SU-DHL-6 (cell line): ENCODE measurements at regions not wholly inside any gene's neighbourhood (a gene's known extent, or its start where the extent isn't known, plus 50 kb on each side); places are given as distances from the start of the nearest gene placed in this dataset.

ENCODE experiments used
- H2AFZ ChIP-seq: fragments of 200-600 bp; sonication (generic); 2 replicates; pipeline ENCODE4 v1.6.1; 2014; ENCODE audit warnings: low read depth, mild to moderate bottlenecking, moderate library complexity, mixed read lengths, antibody characterized with exemption, low read length; ENCODE audit not compliant: severe bottlenecking
- H3F3A ChIP-seq: fragments of 200-600 bp; shearing (Covaris generic); 2 replicates; pipeline ENCODE4 v1.6.0; 2016; ENCODE audit warnings: antibody characterized with exemption, mild to moderate bottlenecking; ENCODE audit not compliant: insufficient read depth
- H3K27ac ChIP-seq: fragments of 200-600 bp; sonication (generic); 2 replicates; pipeline ENCODE4 v1.5.1; 2016; ENCODE audit warnings: low read depth, mild to moderate bottlenecking, low read length, moderate library complexity, mixed read lengths
- H3K27me3 ChIP-seq: fragments of 200-600 bp; sonication (generic), shearing (Covaris generic); 2 replicates; pipeline ENCODE4 v1.6.0; 2014; ENCODE audit warnings: mild to moderate bottlenecking, low read length
- H3K36me3 ChIP-seq: fragments of 200-600 bp; sonication (generic); 2 replicates; pipeline ENCODE4 v1.6.1; 2014; ENCODE audit warnings: mild to moderate bottlenecking, low read length, mixed read lengths
- H3K4me2 ChIP-seq: fragments of 300-600, 200-600 bp; shearing (Covaris generic), sonication (generic); 2 replicates; pipeline ENCODE4 v1.6.0; 2014; ENCODE audit warnings: low read length, low read depth, mild to moderate bottlenecking; ENCODE audit not compliant: poor library complexity, severe bottlenecking
- H3K4me3 ChIP-seq: fragments of 200-600 bp; sonication (generic); 2 replicates; pipeline ENCODE4 v1.5.1; 2014; ENCODE audit warnings: antibody characterized with exemption, low read length, mild to moderate bottlenecking, mixed read lengths; ENCODE audit not compliant: insufficient read depth, poor library complexity, severe bottlenecking
- H3K79me2 ChIP-seq: fragments of 200-600 bp; sonication (generic); 2 replicates; pipeline ENCODE4 v1.6.1; 2014; ENCODE audit warnings: mild to moderate bottlenecking, low read length, moderate library complexity; ENCODE audit not compliant: insufficient read depth
- H3K9ac ChIP-seq: fragments of 200-600 bp; sonication (generic); 2 replicates; pipeline ENCODE4 v1.7.0; 2014; ENCODE audit warnings: mild to moderate bottlenecking, low read length
- H3K9me2 ChIP-seq: fragments of 200-600 bp; sonication (generic); replicated peaks from 2 replicates; pipeline ENCODE4 v1.6.1; 2014; ENCODE audit warnings: low read length; ENCODE audit not compliant: insufficient read depth
- H3K9me3 ChIP-seq: fragments of 200-600 bp; sonication (generic); 2 replicates; pipeline ENCODE4 v1.6.1; 2014; ENCODE audit warnings: low read length, mixed read lengths; ENCODE audit not compliant: insufficient read depth
- H4K20me1 ChIP-seq: fragments of 200-600 bp; sonication (generic); 2 replicates; pipeline ENCODE4 v1.6.1; 2014; ENCODE audit warnings: low read depth, mild to moderate bottlenecking, antibody characterized with exemption, low read length, moderate library complexity, mixed read lengths
- CTCF ChIP-seq: fragments of 200-600 bp; sonication (generic); IDR thresholded peaks from one replicate; pipeline ENCODE4 v1.5.1; 2017; ENCODE audit warnings: antibody characterized with exemption, mild to moderate bottlenecking, low read length, moderate library complexity; ENCODE audit not compliant: insufficient read depth, poor library complexity, severe bottlenecking
- EZH2phosphoT487 ChIP-seq: fragments of 200-600 bp; sonication (generic), shearing (Covaris generic); conservative IDR thresholded peaks from 2 replicates; pipeline ENCODE4 v1.6.1; 2018; ENCODE audit warnings: mild to moderate bottlenecking, antibody characterized with exemption, low read length, moderate library complexity, mixed read lengths

GRCh38 chr5:98723061-98723460 lies 50.4 kb upstream of the RGMB start:
- H3K4me3 ChIP-seq = no peak overlapping the region
- no peak overlapping the region for H3K9ac ChIP-seq
- H3K9me3 ChIP-seq = no peaks in the 10 kb centered on the region
- no peak overlapping the region for H3K27ac ChIP-seq
- H4K20me1 ChIP-seq = no peaks in the 10 kb centered on the region
- no peaks in the 10 kb centered on the region for H3K9me2 ChIP-seq
- H2AFZ ChIP-seq = no peak overlapping the region
- H3K27me3 ChIP-seq = no peaks in the 10 kb centered on the region
- no peaks in the 10 kb centered on the region for H3F3A ChIP-seq
- no peaks in the 10 kb centered on the region for H3K36me3 ChIP-seq
- no peak overlapping the region for H3K4me2 ChIP-seq
- H3K79me2 ChIP-seq = no peaks in the 10 kb centered on the region
- TF ChIP-seq CTCF (no peak), EZH2phosphoT487 (no peak)
